Renal cortex interstitium (tissue), 11 donors: ENCODE measurements at regions not wholly inside any gene's neighbourhood (a gene's known extent, or its start where the extent isn't known, plus 50 kb on each side); places are given as distances from the start of the nearest gene placed in this dataset.
"Not testable (repeated sequence)": the region's sequence is repeated elsewhere in the genome, so short reads cannot be mapped to it uniquely, and the experiment has no call there.

Experiments used
- DNase-seq, 11 donors: peaks; one replicate each; pipeline ENCODE4 v3.0.0-alpha.2; 2013; ENCODE audit warnings: low read depth in 9 of 11, low spot score in 4 of 11; ENCODE audit errors: extremely low read depth in 1 of 11

DNA sequence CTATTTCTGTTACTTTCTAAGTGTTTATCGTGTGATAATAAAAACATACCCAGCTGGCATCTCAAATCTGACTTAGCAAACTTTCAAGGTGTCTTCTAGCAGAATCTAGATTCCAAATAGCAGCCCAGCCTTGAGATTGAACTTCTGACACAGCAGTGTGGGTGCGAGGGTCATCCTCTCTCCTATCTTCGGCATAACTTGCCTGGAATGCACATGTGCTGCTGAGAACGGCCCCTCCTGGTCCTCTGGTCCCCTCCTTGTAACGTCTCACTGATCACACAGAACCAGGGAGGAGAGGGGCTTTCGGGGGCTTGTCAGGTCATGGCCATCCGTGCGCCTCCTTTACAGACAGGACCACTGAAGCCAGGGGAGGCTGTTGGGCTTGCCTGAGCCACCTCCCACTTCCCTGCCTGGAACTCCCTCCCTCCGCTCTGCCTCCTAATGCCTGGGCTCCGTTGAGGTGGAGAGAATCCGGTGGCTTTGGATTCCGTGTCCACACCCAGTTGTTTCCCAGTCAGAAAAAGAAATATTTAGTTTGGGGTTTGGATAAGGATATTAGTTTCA lies 344.4 kb upstream of the C2CD4B start:
- DNase-seq: no peak

DNA sequence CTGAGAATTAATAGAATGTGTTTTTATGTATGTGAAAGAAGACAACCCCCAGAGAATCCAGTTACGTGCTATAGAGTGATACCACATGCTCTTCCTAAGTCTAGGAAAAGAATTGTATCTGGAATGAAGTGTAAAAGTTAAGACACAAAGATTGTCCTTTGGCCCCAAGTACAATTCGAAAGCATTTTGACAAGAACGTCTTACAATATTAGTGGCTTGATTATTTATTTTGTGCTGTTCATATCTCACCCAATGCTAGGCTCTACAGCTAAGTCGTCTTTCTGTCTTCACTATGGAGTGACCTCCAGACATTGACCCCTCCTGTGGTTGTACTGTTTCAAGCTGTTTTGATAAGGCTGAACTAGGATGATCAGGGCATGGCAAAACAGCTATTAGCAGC lies 345.7 kb upstream of the C2CD4B start:
- DNase-seq: no peak

DNA sequence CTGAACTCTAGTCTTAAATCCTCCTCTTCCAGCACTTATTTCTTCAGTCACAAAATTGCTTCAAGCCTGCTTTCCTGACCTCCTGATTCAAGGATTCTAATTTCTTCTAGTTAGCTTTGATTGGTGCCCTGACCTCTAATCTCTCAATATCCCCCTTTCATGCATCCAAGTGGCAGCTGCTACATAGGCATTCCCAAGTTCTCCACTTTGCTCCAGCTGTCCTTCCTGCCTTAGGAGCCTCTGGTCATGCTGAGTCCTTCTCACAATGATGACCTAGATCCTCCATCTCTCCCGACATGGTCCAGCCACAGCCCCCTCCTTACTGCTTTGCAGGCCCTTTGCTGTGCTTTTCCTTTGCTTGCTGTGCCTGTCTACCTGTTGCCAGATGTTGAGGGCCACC lies 347.8 kb upstream of the C2CD4B start:
- no peak for DNase-seq

DNA sequence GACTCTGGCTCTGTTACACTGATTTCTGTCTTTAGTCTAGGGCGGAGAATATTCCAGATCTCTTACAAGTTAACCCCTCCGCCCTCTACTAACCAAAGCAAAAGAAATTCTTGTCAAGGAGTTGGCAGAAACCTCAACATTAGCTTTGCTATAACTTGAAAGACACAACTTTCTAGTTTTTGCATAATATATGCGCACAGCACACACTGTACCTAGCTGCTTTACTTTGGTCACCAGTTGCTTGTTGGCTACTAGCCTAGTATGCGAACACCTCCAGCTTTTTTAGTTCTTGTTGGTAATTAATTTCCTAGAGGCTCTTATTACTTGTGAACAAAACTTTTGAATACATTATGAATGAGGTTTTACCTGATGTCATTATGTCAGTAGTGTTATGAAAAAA lies 348.8 kb upstream of the C2CD4B start:
- DNase-seq: no peak

DNA sequence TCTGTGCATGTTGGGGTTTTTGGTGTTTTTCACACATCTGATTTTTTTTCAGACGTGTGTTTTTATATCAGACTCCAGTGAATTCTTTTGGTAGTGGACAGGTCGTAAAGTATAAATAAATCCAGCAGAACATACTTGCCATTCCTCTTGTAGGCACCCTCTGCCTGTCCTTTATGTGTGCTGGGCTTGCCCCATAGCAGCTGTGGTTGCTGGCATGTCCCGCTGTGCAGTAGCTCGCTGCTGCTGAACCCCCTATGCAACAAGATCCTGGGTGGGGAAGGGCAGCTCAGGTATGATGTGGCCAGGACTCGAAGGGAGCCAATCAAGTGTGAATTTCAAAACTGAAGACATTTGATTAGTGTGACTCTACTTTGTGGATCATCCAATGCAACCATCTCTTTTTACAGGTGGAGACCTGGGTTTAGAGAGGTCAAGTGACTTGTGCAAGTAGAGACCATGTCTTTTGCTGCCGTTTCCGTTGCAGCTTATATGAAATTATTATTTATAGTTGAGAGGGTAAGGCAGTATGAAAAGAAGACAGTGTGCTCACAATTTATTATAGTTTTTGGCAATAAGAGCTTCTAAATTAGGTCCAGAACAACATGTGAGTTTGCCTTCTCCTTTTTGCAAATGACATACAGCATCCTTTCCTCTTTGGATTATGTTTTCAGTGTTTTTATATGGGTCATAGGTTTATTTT lies 350.8 kb upstream of the C2CD4B start:
- no peak for DNase-seq

DNA sequence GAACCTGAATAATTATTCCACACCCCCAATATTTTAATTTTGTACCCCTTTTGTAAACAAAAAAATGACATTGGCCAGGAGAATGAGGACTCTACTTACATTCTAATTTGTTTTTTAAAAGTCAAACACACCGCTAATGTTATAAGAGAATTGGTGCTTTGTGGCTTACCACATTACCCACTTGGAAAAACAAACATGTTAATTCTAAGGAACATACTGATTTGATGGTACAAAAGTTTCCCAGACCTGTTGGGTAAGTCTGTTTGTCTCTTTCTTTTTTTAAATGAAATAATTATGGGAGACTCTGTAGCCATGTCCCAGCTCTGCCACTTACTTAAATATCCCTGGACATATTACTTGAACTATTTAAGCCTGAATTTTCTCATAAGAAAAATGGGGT lies 352.5 kb upstream of the C2CD4B start:
- no peak for DNase-seq

DNA sequence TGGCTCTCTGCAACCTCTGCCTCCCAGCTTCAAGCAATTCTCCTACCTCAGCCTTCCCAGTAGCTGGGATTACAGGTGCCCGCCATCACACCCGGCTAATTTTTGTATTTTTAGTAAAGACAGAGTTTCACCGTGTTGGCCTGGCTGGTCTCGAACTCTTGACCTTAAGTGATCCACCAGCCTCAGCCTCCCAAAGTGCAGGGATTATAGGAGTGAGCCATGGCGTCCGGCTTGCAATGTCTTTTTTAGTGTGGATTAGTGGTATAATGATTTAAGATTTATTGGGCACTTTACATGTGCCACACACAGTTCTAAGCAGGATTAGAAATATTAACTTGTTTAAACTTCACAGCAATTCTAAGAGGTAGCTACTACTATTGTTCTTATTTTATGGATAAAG lies 353.6 kb upstream of the C2CD4B start:
- not testable (repeated sequence) for DNase-seq

DNA sequence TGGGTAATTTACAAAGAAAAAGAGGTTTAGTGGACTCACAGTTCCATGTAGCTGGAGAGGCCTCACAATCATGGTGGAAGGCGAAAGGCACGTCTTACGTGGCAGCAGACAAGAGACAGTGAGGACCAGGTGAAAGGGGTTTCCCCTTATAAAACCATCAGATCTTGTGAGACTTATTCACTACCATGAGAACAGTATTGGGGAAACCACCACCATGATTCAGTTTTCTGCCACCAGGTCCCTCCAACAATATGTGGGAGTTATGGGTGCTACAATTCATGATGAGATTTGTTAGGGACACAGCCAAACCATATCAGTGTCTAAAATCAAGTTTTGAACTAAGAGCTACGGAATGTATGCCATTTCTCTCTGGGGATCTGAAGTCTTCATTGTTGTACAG lies 354.8 kb upstream of the C2CD4B start:
- DNase-seq: no peak

DNA sequence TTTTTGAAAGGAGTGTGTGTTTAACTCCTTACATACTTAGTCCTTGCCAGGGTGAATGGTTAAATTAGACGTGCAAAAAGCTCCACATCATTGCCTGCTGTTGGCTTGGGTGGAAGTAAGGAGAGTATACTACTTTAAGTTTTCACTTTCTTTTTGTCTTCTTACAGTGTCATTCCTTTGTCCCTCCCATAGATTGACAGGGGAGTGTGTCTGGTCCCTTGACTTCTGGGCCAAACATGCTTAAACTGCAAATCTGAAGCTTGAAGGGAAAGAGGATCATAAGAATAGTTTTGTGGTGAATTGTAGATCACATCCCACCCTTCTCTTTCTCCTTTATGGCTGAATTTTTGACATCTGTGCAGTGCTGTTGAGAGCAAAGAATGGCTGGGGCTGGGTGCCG lies 355.8 kb upstream of the C2CD4B start:
- DNase-seq: no peak

DNA sequence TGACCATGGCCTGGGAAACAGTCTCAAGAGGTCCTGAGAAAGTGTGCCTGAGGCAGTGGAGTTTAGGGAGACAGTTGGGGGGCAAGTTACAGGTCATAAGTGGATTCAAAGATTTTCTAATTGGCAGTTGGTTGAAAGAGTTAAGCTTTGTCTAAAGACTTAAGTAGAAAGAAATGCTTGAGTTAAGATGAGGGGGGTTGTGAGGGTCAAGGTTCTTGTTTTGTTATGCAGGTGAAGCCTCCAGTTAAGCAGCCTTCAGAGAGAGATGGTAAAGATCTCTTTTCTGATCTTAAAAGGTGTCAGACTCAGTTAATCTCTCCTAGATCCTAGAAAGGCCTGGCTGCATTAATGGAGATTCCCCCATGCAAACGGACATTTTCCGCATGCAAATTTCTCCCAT lies 356.3 kb upstream of the C2CD4B start:
- no peak for DNase-seq

DNA sequence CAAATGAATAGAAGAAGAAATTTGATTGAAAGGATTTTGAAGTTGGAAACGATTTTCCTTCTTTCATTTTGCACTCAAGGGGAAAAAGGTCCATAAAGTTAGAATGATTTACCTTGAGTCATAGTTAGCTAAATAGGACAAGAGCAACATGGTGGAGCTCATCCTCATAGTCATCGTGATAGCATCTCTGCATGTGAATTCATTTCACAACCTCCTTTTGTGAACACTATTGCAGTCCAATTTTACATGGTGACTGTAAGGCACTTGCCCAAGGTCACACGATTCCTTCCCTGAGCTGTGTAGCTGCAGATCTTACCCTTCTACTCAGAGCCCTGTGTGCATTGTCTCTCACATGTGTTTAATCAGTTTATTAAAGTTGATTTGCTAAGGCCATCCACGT lies 359.8 kb upstream of the C2CD4B start:
- DNase-seq: no peak

DNA sequence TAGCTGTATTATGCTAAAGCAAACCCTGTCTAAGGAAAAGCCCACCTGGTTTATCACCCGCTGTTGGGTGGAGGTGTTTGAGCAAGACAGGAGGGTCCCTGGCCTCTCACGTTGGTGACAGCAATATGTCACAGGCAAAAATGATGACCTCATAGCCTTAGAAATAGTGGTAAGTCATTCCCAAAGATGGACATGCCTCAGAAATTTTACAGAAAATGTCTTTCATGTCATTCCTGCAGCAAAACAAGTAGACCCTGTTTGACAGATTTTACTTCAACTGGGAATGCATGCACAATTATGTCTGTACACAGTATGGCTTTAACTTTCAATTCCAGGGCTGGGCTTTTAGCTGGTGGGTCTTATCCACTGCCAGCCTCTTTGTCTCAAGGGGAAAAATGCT lies 362.3 kb upstream of the C2CD4B start:
- no peak for DNase-seq

DNA sequence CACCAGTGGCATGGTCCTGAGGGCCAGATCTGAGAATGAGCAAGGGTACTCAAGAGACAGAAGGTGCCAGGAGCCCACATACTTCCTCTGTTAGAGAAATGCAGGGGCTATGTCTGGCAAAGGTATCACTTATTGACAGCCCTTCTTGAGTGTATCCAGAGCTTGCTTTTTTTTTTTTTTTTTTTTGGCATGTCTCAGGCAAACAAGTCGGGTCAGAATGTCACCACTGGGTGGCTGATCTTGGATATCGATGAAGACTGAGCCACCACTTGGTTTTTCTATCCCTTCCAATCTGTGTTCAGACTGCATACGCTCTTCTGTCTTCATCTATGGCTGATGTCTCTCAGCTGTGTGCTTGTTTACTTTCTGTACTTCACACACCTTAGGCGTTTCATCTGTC lies 363.4 kb upstream of the C2CD4B start:
- no peak for DNase-seq

DNA sequence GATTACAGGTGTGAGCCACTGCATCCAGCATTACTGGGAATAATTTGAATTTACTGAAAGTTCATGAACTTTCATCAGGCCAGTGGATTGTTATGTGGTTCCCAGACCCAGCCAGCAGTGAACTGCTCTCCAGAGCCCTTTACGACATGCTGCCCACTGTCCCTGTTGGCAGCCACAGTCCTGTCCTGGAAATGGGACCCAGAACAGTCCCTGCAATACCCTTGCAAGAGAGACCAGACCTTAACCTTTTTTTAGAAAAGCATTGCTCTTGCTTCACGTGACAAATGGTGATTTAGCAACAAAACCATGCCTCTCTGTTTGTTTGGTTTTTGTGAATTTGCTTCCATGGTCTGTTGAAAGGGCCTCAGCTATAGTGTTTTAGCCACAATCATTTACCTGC lies 367.3 kb upstream of the C2CD4B start:
- no peak for DNase-seq

DNA sequence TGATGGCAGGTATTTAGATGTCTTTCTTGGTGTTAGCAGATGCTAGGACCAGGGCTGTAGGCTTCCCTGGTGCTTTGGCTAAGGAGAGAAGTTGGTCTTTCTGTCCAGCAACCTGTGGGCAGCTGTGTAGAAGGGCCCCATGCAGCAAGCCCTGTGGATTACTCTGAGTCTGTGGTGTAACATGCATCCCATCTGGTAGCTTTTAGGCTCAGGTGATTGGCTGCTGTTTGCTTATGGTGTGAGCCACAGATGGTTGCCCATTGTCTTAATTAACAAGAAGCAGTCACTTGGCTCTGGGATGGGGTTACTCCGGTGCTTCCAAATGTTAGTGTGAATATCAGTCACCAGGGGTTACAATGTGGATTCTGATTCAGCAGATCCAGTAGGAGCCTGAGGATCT lies 368.6 kb upstream of the C2CD4B start:
- DNase-seq: no peak

DNA sequence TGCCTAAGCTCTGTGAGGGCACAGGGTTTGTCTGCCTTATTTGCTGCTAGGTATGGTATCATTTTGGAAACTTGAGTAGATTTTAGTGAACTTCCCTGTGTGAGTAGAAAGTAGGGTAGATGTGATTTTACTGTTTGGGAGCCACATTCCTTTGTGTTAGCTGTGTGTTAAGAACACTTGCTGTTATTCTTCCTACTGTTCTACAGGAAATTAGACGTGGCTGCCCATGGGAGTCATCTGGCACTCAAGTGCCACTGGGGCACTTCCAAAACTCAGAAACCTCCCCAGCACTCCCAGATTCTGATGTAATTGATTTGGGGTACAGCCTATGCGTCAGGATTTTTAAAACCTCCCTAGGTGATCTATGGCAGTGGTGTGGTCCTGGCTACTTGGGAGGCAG lies 369.9 kb upstream of the C2CD4B start:
- no peak for DNase-seq

DNA sequence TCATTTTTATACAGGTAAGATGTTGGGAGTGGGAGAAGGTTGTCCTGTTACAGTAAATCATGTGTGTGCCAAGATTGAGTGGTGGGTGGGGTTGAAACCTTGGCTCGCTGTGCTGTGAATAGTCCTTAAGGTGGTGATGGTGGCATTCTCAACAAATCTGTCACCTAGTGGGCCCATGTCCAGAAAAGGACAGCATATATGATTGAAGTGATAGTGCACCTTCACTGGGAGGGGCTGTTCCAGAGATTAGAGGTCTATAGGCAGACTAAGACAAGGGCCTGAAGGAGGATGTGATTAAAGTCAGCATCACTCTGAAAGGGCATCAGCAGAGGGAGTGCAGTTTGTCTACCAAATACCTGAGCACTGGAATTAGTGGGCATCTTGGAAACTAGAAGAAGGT lies 374.2 kb upstream of the C2CD4B start:
- DNase-seq: no peak

DNA sequence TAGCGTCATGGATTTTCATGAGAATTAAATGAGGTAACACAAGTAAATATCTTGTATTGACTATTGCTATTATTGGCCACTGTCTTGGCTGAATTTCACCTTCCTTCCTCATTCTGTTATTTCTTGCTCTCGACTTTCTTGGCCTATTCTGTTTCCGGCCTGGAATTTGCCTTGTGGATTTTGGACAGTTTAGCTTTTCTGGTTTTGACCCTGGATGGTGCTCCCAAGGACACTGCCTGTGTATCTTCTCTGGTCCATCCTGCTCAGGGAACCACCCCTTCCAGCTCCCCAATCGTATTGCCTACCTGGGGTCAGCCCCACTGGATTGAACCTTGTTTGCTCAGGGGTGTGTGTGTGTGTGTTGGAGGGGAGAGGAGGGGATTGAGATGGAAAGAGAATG lies 376.2 kb upstream of the C2CD4B start:
- no peak for DNase-seq

DNA sequence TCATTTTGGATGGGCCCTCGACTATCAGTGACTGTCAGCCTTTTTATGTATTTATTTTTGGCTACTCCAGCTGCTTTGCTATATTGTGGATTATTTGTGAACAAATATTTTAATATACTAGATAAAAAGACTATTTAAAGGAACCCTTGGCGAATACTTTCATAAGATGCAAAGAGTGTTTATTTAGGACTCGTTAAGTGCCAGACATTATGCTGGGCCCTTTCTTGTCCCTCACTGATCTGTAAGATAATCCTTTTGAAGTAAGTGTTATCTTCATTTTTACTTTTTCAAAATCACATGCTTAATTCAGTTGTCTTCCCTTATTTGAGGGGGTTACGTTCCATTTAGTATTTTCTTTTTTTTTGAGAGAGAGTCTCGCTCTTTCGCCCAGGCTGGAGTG lies 376.8 kb upstream of the C2CD4B start:
- no peak for DNase-seq

DNA sequence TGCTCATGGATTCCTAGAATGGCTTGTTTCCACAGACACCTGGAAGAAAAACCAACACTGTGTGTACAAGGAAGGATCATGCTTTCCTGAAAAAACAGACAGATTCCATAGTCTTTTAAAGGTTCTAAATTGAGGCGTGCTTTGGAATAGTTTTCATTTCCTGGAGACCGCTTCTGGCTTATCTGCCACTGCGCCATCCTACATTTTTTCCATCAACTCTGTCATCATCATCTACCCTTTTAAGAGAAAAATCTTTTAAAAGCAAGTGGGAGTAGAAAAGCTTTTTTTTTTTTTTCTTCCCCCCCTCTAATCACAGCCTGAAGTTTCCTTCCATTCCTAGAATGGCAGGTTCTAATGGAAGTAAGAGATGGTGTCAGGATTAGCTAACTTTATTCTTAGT lies 379.4 kb upstream of the C2CD4B start:
- DNase-seq: no peak

DNA sequence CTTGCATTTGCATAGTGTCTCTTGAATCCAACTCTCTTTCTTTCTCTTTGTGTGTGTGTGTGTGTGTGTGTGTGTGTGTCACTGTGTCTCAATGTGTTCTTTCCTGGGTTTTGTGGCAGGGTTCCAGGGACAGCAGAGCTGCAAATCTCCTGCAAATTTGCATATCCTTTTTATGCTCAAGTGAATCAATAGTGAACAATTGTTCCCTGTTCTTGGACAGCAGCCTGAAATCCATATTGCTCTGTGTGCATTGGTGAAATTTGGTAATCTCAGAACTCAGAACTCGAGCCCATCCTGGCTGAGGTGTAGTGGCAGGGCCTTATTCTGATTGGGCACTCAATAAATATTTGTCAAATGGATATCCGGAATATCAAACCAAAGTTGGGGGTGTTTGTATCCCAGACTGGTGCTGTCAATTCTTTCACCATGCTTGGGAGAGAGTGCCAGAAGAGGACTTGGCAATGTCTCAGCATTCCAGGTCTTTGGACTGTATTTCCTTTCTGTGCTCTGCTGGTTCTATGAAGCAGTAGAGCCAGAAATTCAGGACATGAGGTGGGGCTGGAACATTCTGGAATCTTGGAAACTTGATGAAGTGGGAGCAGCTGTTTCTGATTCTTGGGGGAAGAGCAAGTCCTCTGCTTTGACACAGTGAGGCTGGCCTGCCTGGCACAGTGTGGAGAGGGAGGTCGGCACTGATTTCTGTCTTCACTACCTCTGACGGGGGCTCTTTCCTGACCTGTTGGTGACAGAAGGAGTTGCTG lies 380.6 kb upstream of the C2CD4B start:
- no peak for DNase-seq
